Panc1 (cell line): ENCODE measurements at regions not wholly inside any gene's neighbourhood (a gene's known extent, or its start where the extent isn't known, plus 50 kb on each side); places are given as distances from the start of the nearest gene placed in this dataset.

Experiments used
- POLR2AphosphoS5 ChIP-seq: IDR thresholded peaks from 2 replicates; pipeline ENCODE4 v1.6.1; 2012; ENCODE audit warnings: mild to moderate bottlenecking, low read depth, low read length, moderate library complexity
- SIN3A ChIP-seq: IDR thresholded peaks from 2 replicates; pipeline ENCODE4 v1.6.1; 2012; ENCODE audit warnings: low read depth, mild to moderate bottlenecking, low read length, moderate library complexity, borderline replicate concordance; ENCODE audit not compliant: insufficient read depth
- TF ChIP-seq, protein P1 (sequence below), 2 experiments: IDR thresholded peaks; 2 replicates each; pipeline ENCODE4 v1.6.1; 2011 to 2012; ENCODE audit warnings: low read depth in 2 of 2, control low read depth in 1 of 2, low read length in 1 of 2, mild to moderate bottlenecking in 1 of 2, moderate library complexity in 1 of 2; ENCODE audit not compliant: insufficient read depth in 1 of 2
- TF ChIP-seq, protein P2 (sequence below): fragments of 450-650 bp; IDR thresholded peaks from 2 replicates; pipeline ENCODE4 v1.5.1; 2017; ENCODE audit warnings: mild to moderate bottlenecking

DNA sequence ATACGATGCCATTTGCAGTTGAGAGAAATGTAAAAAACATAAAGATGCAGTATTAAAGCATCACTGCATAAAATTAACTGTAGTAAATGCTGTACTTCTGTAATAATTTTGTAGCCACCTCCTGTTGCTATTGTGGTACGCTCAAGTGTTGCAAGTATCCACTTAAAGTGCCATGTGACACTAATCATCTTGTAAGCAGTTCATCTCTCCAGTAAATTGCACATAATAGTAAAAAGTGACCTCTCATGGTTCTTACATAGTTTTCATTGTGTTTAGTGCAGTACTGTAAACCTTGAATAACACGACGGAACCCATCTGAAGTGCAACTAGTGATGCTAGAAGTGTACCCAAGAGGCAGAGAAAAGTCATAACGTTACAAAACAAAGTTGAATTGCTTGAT lies 190.1 kb upstream of the VGLL2 start:
- no peak for TF ChIP-seq POLR2AphosphoS5
- TF ChIP-seq, protein P1, sequence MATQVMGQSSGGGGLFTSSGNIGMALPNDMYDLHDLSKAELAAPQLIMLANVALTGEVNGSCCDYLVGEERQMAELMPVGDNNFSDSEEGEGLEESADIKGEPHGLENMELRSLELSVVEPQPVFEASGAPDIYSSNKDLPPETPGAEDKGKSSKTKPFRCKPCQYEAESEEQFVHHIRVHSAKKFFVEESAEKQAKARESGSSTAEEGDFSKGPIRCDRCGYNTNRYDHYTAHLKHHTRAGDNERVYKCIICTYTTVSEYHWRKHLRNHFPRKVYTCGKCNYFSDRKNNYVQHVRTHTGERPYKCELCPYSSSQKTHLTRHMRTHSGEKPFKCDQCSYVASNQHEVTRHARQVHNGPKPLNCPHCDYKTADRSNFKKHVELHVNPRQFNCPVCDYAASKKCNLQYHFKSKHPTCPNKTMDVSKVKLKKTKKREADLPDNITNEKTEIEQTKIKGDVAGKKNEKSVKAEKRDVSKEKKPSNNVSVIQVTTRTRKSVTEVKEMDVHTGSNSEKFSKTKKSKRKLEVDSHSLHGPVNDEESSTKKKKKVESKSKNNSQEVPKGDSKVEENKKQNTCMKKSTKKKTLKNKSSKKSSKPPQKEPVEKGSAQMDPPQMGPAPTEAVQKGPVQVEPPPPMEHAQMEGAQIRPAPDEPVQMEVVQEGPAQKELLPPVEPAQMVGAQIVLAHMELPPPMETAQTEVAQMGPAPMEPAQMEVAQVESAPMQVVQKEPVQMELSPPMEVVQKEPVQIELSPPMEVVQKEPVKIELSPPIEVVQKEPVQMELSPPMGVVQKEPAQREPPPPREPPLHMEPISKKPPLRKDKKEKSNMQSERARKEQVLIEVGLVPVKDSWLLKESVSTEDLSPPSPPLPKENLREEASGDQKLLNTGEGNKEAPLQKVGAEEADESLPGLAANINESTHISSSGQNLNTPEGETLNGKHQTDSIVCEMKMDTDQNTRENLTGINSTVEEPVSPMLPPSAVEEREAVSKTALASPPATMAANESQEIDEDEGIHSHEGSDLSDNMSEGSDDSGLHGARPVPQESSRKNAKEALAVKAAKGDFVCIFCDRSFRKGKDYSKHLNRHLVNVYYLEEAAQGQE (IDR thresholded peaks at IDR 0.05; ENCODE audit: insufficient read depth in 1 of 2, low read depth in 2 of 2, low read length in 1 of 2), result no peak
- TF ChIP-seq, protein P2, sequence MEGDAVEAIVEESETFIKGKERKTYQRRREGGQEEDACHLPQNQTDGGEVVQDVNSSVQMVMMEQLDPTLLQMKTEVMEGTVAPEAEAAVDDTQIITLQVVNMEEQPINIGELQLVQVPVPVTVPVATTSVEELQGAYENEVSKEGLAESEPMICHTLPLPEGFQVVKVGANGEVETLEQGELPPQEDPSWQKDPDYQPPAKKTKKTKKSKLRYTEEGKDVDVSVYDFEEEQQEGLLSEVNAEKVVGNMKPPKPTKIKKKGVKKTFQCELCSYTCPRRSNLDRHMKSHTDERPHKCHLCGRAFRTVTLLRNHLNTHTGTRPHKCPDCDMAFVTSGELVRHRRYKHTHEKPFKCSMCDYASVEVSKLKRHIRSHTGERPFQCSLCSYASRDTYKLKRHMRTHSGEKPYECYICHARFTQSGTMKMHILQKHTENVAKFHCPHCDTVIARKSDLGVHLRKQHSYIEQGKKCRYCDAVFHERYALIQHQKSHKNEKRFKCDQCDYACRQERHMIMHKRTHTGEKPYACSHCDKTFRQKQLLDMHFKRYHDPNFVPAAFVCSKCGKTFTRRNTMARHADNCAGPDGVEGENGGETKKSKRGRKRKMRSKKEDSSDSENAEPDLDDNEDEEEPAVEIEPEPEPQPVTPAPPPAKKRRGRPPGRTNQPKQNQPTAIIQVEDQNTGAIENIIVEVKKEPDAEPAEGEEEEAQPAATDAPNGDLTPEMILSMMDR, result no peak
- TF ChIP-seq SIN3A, result no peak
